ENCODE measurements at regions not wholly inside any gene's neighbourhood (a gene's known extent, or its start where the extent isn't known, plus 50 kb on each side); places are given as distances from the start of the nearest gene placed in this dataset.

DNA sequence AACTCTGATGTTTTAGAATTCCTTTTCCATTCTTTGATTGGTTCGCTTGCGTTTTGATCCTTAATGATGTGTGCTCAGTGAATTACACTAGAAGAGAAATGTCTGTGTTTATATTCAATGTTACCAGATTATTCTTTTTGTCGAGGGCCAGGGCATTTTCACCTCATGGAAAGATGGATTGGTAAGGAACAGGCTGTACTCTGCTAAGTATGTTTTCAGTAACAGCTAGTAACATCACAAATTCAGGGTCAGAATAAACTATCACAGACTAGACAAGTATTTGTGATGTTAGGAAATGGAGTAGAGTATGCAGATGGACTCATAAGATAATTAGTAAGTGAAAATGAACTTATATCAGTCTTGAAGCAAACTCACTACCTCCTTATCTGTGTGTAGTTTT lies 235.6 kb downstream of the SOX4 start:
- H3K18ac ChIP-seq (ENCODE audit: low read depth, low read length): no peak overlapping the region
- H3K9me1 ChIP-seq (ENCODE audit: insufficient read depth, low read length): peaks cover 8% of the 10 kb centered on the region
- intact Hi-C loops (cut with micrococcal nuclease): no loop called here
- no peak overlapping the region for H2BK20ac ChIP-seq (ENCODE audit: low read depth, low read length)
- H3K9ac ChIP-seq (ENCODE audit: low read depth, low read length): no peak overlapping the region
- CTCF ChIA-PET: interaction anchor here (0.7 kb wide), 1 partner anchor 27 kb away, joined by 3 read pairs; no protein-coding TSS in a partner anchor
- H3K27ac ChIP-seq (ENCODE audit: insufficient read depth, low read length): no peak overlapping the region
- peaks cover 0 to 4% of the 10 kb centered on the region in 2 experiments; a peak in 2 of 4 replicates for H3K79me1 ChIP-seq (ENCODE audit: low read depth in 1 of 2, low read length in 2 of 2)
- no peak overlapping the region for H2AK9ac ChIP-seq (replicated peaks; ENCODE audit: low read depth, low read length, poor library complexity)
- no peak overlapping the region for H4K8ac ChIP-seq (ENCODE audit: low read depth in 2 of 2, low read length in 2 of 2)
- POLR2A ChIA-PET (ENCODE audit: unreplicated experiment): no interaction called here
- H3K4me1 ChIP-seq (ENCODE audit: control insufficient read depth, insufficient read depth, low read length): peaks cover 6% of the 10 kb centered on the region
- no peaks in the 10 kb centered on the region for H4K20me1 ChIP-seq (ENCODE audit: insufficient read depth, low read length)
- no peak overlapping the region for H3K23ac ChIP-seq (ENCODE audit: low read depth, low read length)
- dilution Hi-C loops (cut with HindIII; ENCODE audit: low sequenced_read_pairs, unreplicated experiment): no loop called here
- H2BK15ac ChIP-seq (ENCODE audit: low read depth, low read length): no peak overlapping the region
- in situ Hi-C loops (cut with MboI; ENCODE audit: low sequenced_read_pairs): no loop called here
- no peak overlapping the region for H3K4me3 ChIP-seq (ENCODE audit: insufficient read depth, low read depth, low read length)
- no peaks in the 10 kb centered on the region for H3K27me3 ChIP-seq (ENCODE audit: control insufficient read depth, insufficient read depth, low read length)
- H3K56ac ChIP-seq (ENCODE audit: extremely low read depth, insufficient read depth, low read length): no peak overlapping the region
- no peaks in the 10 kb centered on the region for H3K36me3 ChIP-seq (ENCODE audit: control insufficient read depth, insufficient read depth, low read length)
- no peak overlapping the region for H4K5ac ChIP-seq (ENCODE audit: low read depth, low read length)
- H3K14ac ChIP-seq (replicated peaks; ENCODE audit: low read depth, low read length): no peak overlapping the region
- H2AFZ ChIP-seq (replicated peaks; ENCODE audit: low read length, poor library complexity): no peak overlapping the region
- no peak overlapping the region for H2BK5ac ChIP-seq (ENCODE audit: low read depth, low read length, poor library complexity, severe bottlenecking)
- TF ChIP-seq, protein P1, sequence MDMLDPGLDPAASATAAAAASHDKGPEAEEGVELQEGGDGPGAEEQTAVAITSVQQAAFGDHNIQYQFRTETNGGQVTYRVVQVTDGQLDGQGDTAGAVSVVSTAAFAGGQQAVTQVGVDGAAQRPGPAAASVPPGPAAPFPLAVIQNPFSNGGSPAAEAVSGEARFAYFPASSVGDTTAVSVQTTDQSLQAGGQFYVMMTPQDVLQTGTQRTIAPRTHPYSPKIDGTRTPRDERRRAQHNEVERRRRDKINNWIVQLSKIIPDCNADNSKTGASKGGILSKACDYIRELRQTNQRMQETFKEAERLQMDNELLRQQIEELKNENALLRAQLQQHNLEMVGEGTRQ (IDR thresholded peaks at IDR 0.05; ENCODE audit: low read depth, low read length): no peak
- TF ChIP-seq MXI1 (IDR thresholded peaks at IDR 0.05; ENCODE audit: borderline replicate concordance, low read depth, low read length): no peak
- TF ChIP-seq, protein P2, sequence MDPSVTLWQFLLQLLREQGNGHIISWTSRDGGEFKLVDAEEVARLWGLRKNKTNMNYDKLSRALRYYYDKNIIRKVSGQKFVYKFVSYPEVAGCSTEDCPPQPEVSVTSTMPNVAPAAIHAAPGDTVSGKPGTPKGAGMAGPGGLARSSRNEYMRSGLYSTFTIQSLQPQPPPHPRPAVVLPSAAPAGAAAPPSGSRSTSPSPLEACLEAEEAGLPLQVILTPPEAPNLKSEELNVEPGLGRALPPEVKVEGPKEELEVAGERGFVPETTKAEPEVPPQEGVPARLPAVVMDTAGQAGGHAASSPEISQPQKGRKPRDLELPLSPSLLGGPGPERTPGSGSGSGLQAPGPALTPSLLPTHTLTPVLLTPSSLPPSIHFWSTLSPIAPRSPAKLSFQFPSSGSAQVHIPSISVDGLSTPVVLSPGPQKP (IDR thresholded peaks at IDR 0.05; ENCODE audit: borderline replicate concordance, low read depth, low read length): no peak
- no peak for TF ChIP-seq MAZ (IDR thresholded peaks at IDR 0.05; ENCODE audit: borderline replicate concordance, low read depth, low read length)
- no peak for TF ChIP-seq CHD1 (IDR thresholded peaks at IDR 0.05; ENCODE audit: low read depth, low read length)
- no peak for TF ChIP-seq RFX5 (IDR thresholded peaks at IDR 0.05; ENCODE audit: low read depth, low read length)
- TF ChIP-seq CEBPB (IDR thresholded peaks at IDR 0.05; ENCODE audit: low read depth, low read length): no peak
- no peak for TF ChIP-seq FOS (IDR thresholded peaks at IDR 0.05; ENCODE audit: low read depth, low read length)
- TF ChIP-seq SMC3 (IDR thresholded peaks at IDR 0.05; ENCODE audit: low read depth, low read length): no peak
- no peak for TF ChIP-seq BHLHE40 (IDR thresholded peaks at IDR 0.05; ENCODE audit: low read depth, low read length)
- TF ChIP-seq RAD21 (IDR thresholded peaks at IDR 0.05; ENCODE audit: low read length): no peak
- no peak for TF ChIP-seq POLR2A (IDR thresholded peaks at IDR 0.05; ENCODE audit: low read depth, low read length)
- TF ChIP-seq, protein P3, sequence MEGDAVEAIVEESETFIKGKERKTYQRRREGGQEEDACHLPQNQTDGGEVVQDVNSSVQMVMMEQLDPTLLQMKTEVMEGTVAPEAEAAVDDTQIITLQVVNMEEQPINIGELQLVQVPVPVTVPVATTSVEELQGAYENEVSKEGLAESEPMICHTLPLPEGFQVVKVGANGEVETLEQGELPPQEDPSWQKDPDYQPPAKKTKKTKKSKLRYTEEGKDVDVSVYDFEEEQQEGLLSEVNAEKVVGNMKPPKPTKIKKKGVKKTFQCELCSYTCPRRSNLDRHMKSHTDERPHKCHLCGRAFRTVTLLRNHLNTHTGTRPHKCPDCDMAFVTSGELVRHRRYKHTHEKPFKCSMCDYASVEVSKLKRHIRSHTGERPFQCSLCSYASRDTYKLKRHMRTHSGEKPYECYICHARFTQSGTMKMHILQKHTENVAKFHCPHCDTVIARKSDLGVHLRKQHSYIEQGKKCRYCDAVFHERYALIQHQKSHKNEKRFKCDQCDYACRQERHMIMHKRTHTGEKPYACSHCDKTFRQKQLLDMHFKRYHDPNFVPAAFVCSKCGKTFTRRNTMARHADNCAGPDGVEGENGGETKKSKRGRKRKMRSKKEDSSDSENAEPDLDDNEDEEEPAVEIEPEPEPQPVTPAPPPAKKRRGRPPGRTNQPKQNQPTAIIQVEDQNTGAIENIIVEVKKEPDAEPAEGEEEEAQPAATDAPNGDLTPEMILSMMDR (conservative IDR thresholded peaks at IDR 0.05; ENCODE audit: low read depth, low read length): no peak
- no peak for TF ChIP-seq MAFK (IDR thresholded peaks at IDR 0.05; ENCODE audit: low read depth, low read length)
- no peak for TF ChIP-seq RCOR1 (IDR thresholded peaks at IDR 0.05; ENCODE audit: insufficient replicate concordance, low read length)
- no peak for TF ChIP-seq NFE2L2 (IDR thresholded peaks at IDR 0.05; ENCODE audit: low read depth, low read length)
- no TSS peak for BruUV-seq (replicated peaks)
- no peak overlapping the region for H3K4ac ChIP-seq (ENCODE audit: low read depth, low read length)
- H4K91ac ChIP-seq (ENCODE audit: insufficient read depth, low read depth, low read length): no peak overlapping the region
- H2AK5ac ChIP-seq (ENCODE audit: low read depth, low read length): no peak overlapping the region
- H3K4me2 ChIP-seq (ENCODE audit: low read depth, low read length): no peak overlapping the region
- DNase-seq: no peak
- no peaks in the 10 kb centered on the region for H3K9me3 ChIP-seq (ENCODE audit: control insufficient read depth, insufficient read depth, low read length)
- no peak for ATAC-seq (ENCODE audit: low read depth)
- H2BK120ac ChIP-seq (ENCODE audit: low read depth, low read length): no peak overlapping the region
- WGBS, 2 experiments (ENCODE audit: extremely low coverage in 2 of 2, insufficient read length in 1 of 2): no CpG with 5 or more reads among the region's 3 CpGs
